ENCODE measurements at regions not wholly inside any gene's neighbourhood (a gene's known extent, or its start where the extent isn't known, plus 50 kb on each side); places are given as distances from the start of the nearest gene placed in this dataset.
"Not testable (repeated sequence)": the region's sequence is repeated elsewhere in the genome, so short reads cannot be mapped to it uniquely, and the experiment has no call there.

DNA sequence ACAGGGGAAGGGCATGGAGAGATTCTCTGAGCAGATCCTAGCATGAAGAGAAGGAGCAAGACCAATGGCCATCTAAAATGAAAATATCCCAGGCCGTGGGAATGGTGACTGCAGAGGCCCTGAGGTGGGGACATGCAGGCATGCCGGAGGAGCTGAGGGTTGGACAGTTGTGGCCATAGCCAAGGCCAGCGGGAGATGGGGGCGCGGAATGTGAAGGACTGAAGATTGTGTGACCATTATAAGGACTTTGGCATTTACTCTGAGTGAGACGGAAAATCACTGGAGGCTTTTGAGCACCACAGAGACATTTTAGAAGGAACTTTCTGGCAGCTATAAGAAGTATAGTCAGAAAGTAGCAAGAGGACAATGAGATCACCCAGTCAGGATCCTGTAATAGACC is 341.1 kb downstream of the SFMBT2 start:
- DNase-seq (ENCODE audit: low read depth in 2 of 2): no peak

- no peak for DNase-seq (ENCODE audit: low read depth in 2 of 2)
Observed at GRCh38 chr10:7056216-7056615, 354.6 kb downstream of the SFMBT2 start.

GRCh38 chr10:7054915-7055314 is 355.9 kb downstream of the SFMBT2 start:
- no peak for DNase-seq (ENCODE audit: low read depth in 2 of 2)

DNA sequence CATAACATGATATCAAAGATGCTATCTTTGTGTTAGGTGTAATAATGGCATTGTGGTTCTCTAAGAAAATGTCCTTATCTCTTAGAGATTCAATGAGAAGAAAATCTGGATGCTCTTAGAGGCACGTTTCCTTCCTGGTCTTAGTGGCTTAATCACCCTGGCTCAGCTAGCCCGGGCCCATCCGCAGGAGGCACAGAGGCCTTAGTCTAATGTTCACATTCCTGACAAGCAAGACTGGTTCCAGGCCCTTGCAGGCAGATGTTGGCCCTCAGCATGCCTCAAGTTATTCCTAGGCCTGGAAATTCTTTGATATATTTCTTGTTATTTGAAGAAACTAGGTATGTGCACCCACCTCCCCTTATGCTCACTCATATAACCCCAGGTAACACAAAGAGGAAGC is 357.6 kb downstream of the SFMBT2 start:
- no peak for DNase-seq (ENCODE audit: low read depth in 2 of 2)

GRCh38 chr10:7050024-7050423 is 360.8 kb downstream of the SFMBT2 start:
- DNase-seq (ENCODE audit: low read depth in 2 of 2): not testable (repeated sequence)

GRCh38 chr10:7048061-7048460 is 362.8 kb downstream of the SFMBT2 start:
- no peak for DNase-seq (ENCODE audit: low read depth in 2 of 2)

GRCh38 chr10:7046615-7047014 is 364.2 kb downstream of the SFMBT2 start:
- DNase-seq (ENCODE audit: low read depth in 2 of 2): no peak

DNA sequence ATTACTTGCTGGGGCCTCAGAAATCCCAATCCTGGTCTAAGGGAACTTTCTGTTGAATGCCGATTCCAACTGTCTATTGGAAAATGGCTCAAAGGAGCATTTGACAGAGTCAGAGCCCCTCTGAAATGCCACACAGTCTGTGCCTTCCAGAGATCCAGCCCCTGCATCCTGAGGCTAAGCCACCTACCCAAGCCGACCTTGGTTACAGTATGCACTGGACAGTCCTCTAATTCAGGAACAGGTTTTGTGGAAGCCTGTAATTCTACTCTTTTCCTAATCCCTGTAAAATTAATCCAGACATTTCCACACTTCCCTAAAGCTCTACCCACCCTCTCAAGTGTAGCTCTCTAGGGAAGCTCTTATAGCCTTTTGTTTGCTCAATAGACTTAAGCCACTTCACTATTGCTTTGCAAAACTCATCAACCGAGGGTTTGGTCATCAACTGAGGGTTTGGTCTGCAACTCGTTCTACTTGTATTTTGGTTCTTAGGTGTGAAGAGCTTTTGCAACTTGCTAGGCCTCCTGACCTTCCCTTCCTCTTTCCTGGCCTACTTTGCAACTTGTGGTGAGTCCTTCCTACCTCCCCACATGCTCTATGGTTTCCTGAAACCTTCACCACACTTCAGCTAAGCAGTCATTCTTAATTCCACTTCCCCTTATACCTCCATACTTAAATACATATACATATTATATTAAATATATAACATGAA is 364.8 kb downstream of the SFMBT2 start:
- no peak for DNase-seq (ENCODE audit: low read depth in 2 of 2)

GRCh38 chr10:7043055-7043653 is 367.7 kb downstream of the SFMBT2 start:
- DNase-seq (ENCODE audit: low read depth in 2 of 2): no peak

- no peak for DNase-seq (ENCODE audit: low read depth in 2 of 2)
Observed at GRCh38 chr10:7042419-7043054, 368.3 kb downstream of the SFMBT2 start.

DNA sequence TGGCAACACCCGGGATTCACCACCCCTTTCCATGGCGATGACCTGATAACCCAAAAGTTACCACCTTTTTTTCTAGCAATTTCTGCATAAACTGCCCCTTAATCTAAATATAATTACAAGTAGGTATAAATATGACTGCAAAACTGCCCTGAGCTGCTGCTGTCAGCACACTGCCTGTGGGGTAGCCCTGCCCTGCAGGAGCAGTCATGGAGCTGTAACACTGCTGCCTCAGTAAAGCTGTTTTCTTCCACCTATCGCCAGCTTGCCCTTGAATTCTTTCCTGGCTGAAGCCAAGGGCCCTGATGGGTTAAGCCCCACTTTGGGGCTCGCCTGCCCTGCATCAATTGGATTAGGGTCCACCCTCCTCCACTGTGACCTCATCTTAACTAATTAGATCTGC is 368.8 kb downstream of the SFMBT2 start:
- no peak for DNase-seq (ENCODE audit: low read depth in 2 of 2)

GRCh38 chr10:7040681-7041080 is 370.2 kb downstream of the SFMBT2 start:
- no peak for DNase-seq (ENCODE audit: low read depth in 2 of 2)

DNA sequence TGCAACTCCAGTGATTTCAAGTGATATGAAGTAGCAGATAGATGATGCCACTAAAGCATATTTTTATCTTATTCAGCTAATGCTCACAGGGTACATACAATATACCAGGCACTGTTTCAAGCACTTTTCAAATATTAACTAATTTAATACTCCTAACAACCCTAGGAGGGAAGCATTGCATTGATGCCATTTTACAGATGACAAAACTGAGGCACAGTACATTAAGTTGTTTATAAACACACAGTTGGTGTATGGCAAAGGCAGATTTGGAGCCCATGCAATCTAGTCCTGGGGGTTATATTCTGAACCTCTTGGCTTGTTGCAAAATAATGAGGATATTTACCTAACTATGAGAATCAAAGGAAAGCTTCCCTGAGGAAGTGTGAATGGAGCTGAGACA is 371.0 kb downstream of the SFMBT2 start:
- DNase-seq (ENCODE audit: low read depth in 2 of 2): no peak

GRCh38 chr10:7038416-7038815 is 372.4 kb downstream of the SFMBT2 start:
- DNase-seq (ENCODE audit: low read depth in 2 of 2): no peak

- DNase-seq (ENCODE audit: low read depth in 2 of 2): not testable (repeated sequence)
Observed at GRCh38 chr10:7037434-7037833, 373.4 kb downstream of the SFMBT2 start.

GRCh38 chr10:7036951-7037350 is 373.9 kb downstream of the SFMBT2 start:
- DNase-seq (ENCODE audit: low read depth in 2 of 2): no peak

DNA sequence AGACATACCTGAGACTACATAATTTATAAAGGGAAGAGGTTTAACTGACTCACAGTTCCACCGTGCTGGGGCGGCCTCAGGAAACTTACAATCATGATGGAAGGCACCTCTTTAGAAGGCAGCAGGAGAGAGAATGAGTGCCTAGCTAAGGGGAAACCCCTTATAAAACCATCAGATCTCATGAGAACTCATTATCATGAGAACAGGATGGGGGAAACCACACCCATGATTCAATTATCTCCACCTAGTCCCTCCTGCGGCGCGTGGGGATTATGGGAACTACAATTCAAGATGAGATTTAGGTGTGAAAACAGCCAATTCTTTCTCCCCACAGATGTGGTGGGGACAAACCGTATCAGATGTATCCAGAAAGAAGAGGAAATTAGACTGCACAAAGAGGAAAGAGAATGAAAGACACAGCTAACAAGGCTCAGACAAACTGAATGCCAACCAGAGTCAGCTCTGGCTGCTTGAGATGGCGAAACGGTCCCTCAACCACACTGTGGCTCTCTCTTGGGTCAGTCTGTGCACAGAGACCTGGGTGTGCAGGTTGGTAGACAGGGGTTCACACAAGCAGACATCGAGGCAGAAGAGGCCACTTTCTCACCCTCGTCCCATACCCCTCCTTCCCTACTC is 375.6 kb downstream of the SFMBT2 start:
- peak; percentile 8 to 23 for DNase-seq (ENCODE audit: low read depth in 2 of 2)

DNA sequence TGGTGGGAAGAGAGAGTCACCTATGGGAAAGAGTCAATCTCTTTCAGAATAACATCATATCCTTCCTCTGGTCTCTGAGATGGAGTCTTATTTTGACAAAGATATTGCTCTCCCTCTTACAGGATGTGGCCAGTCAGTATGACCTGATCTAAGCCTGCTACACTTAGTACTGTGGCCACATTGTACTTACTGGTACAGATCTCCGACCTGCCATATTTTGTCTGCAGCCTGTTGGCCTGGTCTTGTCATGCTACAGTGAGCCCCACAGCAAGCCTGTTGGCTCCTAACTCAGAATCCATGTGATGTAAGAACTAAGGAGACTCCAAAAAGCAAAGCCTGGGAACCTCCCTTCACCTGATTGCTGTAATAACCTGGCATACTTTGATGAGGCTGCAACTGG is 377.8 kb downstream of the SFMBT2 start:
- no peak for DNase-seq (ENCODE audit: low read depth in 2 of 2)

DNA sequence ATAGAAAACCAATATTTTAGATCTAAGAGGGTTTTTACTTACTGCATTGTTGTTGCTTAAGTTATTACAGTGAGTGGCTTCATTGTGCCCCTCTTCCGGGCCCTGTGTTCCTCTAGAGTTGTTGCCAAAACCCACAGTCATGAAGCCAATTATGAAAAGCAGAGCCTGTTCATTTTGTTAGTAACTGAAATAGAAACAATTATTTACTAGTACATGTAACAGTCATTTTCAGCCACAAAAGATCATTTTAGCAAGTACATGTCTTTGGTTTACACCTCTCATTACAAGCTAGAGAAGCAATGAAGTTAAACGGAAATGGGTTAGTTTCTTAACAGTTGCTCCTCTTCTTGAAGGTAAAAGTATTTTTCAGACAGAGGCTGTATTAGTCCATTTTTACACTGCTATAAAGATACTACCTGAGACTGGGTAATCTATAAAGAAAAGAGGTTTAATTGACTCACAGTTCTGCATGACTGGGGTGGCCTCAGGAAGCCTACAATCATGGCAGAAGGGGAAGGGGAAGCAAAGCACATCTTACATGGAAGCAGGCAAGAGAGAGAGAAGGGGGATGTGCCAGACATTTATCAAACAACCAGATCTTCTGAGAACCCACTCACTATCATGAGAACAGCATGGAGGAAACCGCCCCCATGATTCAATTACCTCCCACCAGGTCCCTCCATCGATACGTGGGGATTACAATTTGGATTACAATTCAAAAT is 380.5 kb downstream of the SFMBT2 start:
- no peak for DNase-seq (ENCODE audit: low read depth in 2 of 2)

- no peak for DNase-seq (ENCODE audit: low read depth in 2 of 2)
Observed at GRCh38 chr10:7029672-7030071, 381.2 kb downstream of the SFMBT2 start.

DNA sequence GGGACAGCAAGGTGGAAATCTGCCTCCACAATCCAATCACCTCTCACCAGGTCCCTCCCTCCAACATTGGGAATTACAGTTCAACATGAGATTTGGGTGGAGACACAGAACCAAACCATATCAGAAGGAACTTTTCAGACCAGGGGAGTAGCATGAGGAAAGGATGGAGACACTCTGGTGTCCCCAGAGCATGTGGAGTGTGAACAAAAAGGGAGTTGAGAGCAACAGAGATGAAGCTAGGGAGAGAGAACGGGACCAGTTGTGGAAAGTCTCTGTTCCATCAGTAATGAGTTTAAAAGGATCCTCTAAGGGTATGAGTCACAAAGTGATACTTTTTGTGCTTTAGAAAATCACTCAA is 382.0 kb downstream of the SFMBT2 start:
- no peak for DNase-seq (ENCODE audit: low read depth in 2 of 2)
